Endothelial cell of umbilical vein (primary cell): ENCODE measurements at regions not wholly inside any gene's neighbourhood (a gene's known extent, or its start where the extent isn't known, plus 50 kb on each side); places are given as distances from the start of the nearest gene placed in this dataset.

Experiments
- BruUV-seq: library from RNA; stranded (reverse); fragments of 400-500 nt; replicated peaks from 2 replicates; lab custom pipeline; 2021; lab: Mats Ljungman, UMichigan
- CTCF ChIA-PET: fragments of 300-600, 350-600 bp; sonication (Branson Sonifier 250); formaldehyde crosslinking; loops from one replicate; lab custom pipeline; 2021; ENCODE audit warnings: antibody characterized with exemption, inconsistent platforms; lab: Charles Lee
- POLR2A ChIA-PET: fragments of 300-600, 350-600 bp; sonication (Branson Sonifier 250); formaldehyde crosslinking; loops from one replicate; lab custom pipeline; 2021; ENCODE audit warnings: antibody characterized with exemption, inconsistent platforms; lab: Charles Lee
- DNase-seq: peaks from one replicate; pipeline ENCODE4 v3.0.0-alpha.2; 2011; ENCODE audit warnings: low read depth, low spot score
- FAIRE-seq: peaks from 2 replicates; lab custom pipeline; 2011; peaks lifted over from hg19 to GRCh38; lab: Jason Lieb, UNC
- H2AFZ ChIP-seq: 2 replicates; pipeline ENCODE4 v1.6.0; 2012; ENCODE audit warnings: low read depth, low read length, control low read depth, inconsistent platforms
- H3K27ac ChIP-seq: 2 replicates; pipeline ENCODE4 v1.5.1; 2011; ENCODE audit warnings: low read depth, mild to moderate bottlenecking, control low read depth, low read length, moderate library complexity; ENCODE audit not compliant: insufficient read depth
- H3K27me3 ChIP-seq, 2 experiments: 2 replicates each; pipeline versions ENCODE4 v1.6.0 to v1.6.1; 2011; ENCODE audit warnings: low read length in 2 of 2, mixed read lengths in 1 of 2; ENCODE audit not compliant: control insufficient read depth in 2 of 2, insufficient read depth in 2 of 2
- H3K36me3 ChIP-seq, 2 experiments: 2 replicates in 1 of 2; 3 replicates in 1 of 2; pipeline ENCODE4 v1.5.1; 2011; ENCODE audit warnings: low read length in 2 of 2, mild to moderate bottlenecking in 1 of 2, moderate library complexity in 1 of 2; ENCODE audit not compliant: control insufficient read depth in 2 of 2, insufficient read depth in 2 of 2; ENCODE audit errors: extremely low read depth in 1 of 2
- H3K4me1 ChIP-seq: 3 replicates; pipeline ENCODE4 v1.5.1; 2011; ENCODE audit warnings: mild to moderate bottlenecking, low read length; ENCODE audit not compliant: control insufficient read depth, insufficient read depth; ENCODE audit errors: extremely low read depth
- H3K4me2 ChIP-seq: 2 replicates; pipeline ENCODE4 v1.6.1; 2011; ENCODE audit warnings: low read length, control low read depth, mixed read lengths; ENCODE audit not compliant: insufficient read depth
- H3K4me3 ChIP-seq, 3 experiments: fragments of 200-600 bp in 1 of 3; sonication (generic), shearing (Covaris generic) in 1 of 3; replicated peaks in 1 of 3; 2 replicates each; pipeline ENCODE4 v1.5.1; 2011 to 2016; ENCODE audit warnings: control low read depth in 3 of 3, low read length in 3 of 3, mild to moderate bottlenecking in 2 of 3, inconsistent platforms in 1 of 3, low read depth in 1 of 3, moderate library complexity in 1 of 3; ENCODE audit not compliant: insufficient read depth in 1 of 3
- H3K79me2 ChIP-seq: 2 replicates; pipeline ENCODE4 v1.6.0; 2012; ENCODE audit warnings: low read length, inconsistent platforms; ENCODE audit not compliant: control insufficient read depth, insufficient read depth
- H3K9ac ChIP-seq: replicated peaks from 2 replicates; pipeline ENCODE3; 2011; ENCODE audit warnings: low read length, control low read depth; ENCODE audit not compliant: insufficient read depth; ENCODE audit errors: extremely low read depth
- H3K9me1 ChIP-seq: replicated peaks from 3 replicates; pipeline ENCODE4 v1.6.0; 2011; ENCODE audit warnings: mild to moderate bottlenecking, low read length; ENCODE audit not compliant: control insufficient read depth, insufficient read depth; ENCODE audit errors: extremely low read depth
- H3K9me3 ChIP-seq: replicated peaks from 2 replicates; pipeline ENCODE4 v1.5.1; 2012; ENCODE audit warnings: low read length, inconsistent platforms; ENCODE audit not compliant: control insufficient read depth, insufficient read depth
- H4K20me1 ChIP-seq: replicated peaks from 2 replicates; pipeline ENCODE3; 2011; ENCODE audit warnings: mild to moderate bottlenecking, low read length; ENCODE audit not compliant: control insufficient read depth, insufficient read depth; ENCODE audit errors: extremely low read depth
- CTCF ChIP-seq, 2 donors: IDR thresholded peaks; 1 replicate in 1 of 2; 2 replicates in 1 of 2; pipeline ENCODE4 v1.5.1; 2011; ENCODE audit warnings: low read length in 2 of 2, mild to moderate bottlenecking in 2 of 2, moderate library complexity in 2 of 2, control low read depth in 1 of 2, inconsistent platforms in 1 of 2, low read depth in 1 of 2; ENCODE audit not compliant: insufficient read depth in 1 of 2; ENCODE audit errors: extremely low read depth in 1 of 2
- EZH2 ChIP-seq: IDR thresholded peaks from 2 replicates; pipeline ENCODE4 v1.6.1; 2012; ENCODE audit warnings: borderline replicate concordance, low read depth, mild to moderate bottlenecking, moderate library complexity, low read length, inconsistent platforms; ENCODE audit not compliant: severe bottlenecking
- FOS ChIP-seq: IDR thresholded peaks from 2 replicates; pipeline ENCODE4 v1.6.1; 2011; ENCODE audit warnings: mild to moderate bottlenecking, low read length, moderate library complexity, borderline replicate concordance; ENCODE audit not compliant: insufficient read depth
- GATA2 ChIP-seq: IDR thresholded peaks from 2 replicates; pipeline ENCODE4 v1.7.0; 2011; ENCODE audit warnings: low read depth, mild to moderate bottlenecking, moderate library complexity, mixed read lengths, low read length; ENCODE audit not compliant: insufficient read length, insufficient read depth
- JUN ChIP-seq: IDR thresholded peaks from 2 replicates; pipeline ENCODE4 v1.6.1; 2011; ENCODE audit warnings: borderline replicate concordance, low read depth; ENCODE audit not compliant: insufficient read length, insufficient read depth
- MAX ChIP-seq: IDR thresholded peaks from 2 replicates; pipeline ENCODE4 v1.6.1; 2011; ENCODE audit not compliant: insufficient read depth, insufficient read length
- MYC ChIP-seq: IDR thresholded peaks from one replicate; pipeline ENCODE4 v1.6.1; 2011; ENCODE audit warnings: mild to moderate bottlenecking, low read depth, low read length
- POLR2A ChIP-seq: IDR thresholded peaks from 2 replicates; pipeline ENCODE4 v1.6.1; 2012; ENCODE audit warnings: low read depth, mild to moderate bottlenecking, control low read depth, low read length
- POLR2AphosphoS5 ChIP-seq: IDR thresholded peaks from 2 replicates; pipeline ENCODE4 v1.6.1; 2012; ENCODE audit warnings: low read depth, mild to moderate bottlenecking, control low read depth, low read length, moderate library complexity; ENCODE audit not compliant: insufficient read depth
- dilution Hi-C: fragments of 300-500 bp; cut with MboI; formaldehyde crosslinking; loops from one replicate; pipeline ENCODE4 v1.15.0; 2019; ENCODE audit warnings: low sequenced_read_pairs; ENCODE audit not compliant: extremely low pct_ligation_motif_present
- intact Hi-C: fragments of 100-400 bp; cut with micrococcal nuclease; formaldehyde crosslinking; loops from one replicate; pipeline ENCODE4 v1.10.0; 2022

- POLR2A ChIA-PET = no interaction called here
- CTCF ChIA-PET = interaction anchor here (1.0 kb wide), 1 partner anchor 11 kb away, joined by 3 read pairs; no protein-coding TSS in a partner anchor
- no peak for FAIRE-seq
- intact Hi-C loops = no loop called here
- Histone ChIP-seq H3K4me1 (no peaks in the 10 kb centered on the region), H3K27me3 (no peaks in the 10 kb centered on the region), H3K27ac (no peak overlapping the region), H3K4me3 (no peak overlapping the region), H3K9me3 (no peaks in the 10 kb centered on the region), H2AFZ (no peak overlapping the region), H3K9ac (no peak overlapping the region), H4K20me1 (no peaks in the 10 kb centered on the region), H3K36me3 (no peaks in the 10 kb centered on the region), H3K9me1 (no peaks in the 10 kb centered on the region), H3K79me2 (no peaks in the 10 kb centered on the region), H3K4me2 (no peak overlapping the region)
- no TSS peak for BruUV-seq
- DNase-seq = no peak
- no peak for TF ChIP-seq CTCF (IDR thresholded peaks at IDR 0.05; ENCODE audit: extremely low read depth in 1 of 2, insufficient read depth in 1 of 2, low read depth in 1 of 2, low read length in 2 of 2)
- TF ChIP-seq POLR2A = no peak
- no peak for TF ChIP-seq FOS
- TF ChIP-seq EZH2 = no peak
- TF ChIP-seq JUN = no peak
- no peak for TF ChIP-seq MAX
- TF ChIP-seq POLR2AphosphoS5 = no peak
- TF ChIP-seq GATA2 = no peak
- no peak for TF ChIP-seq MYC
- dilution Hi-C loops = no loop called here
These were observed 2361.2 kb downstream of the ARAP2 start for GRCh38 chr4:33883111-33883510.
